Central memory CD8-positive, alpha-beta T cell (primary cell): ENCODE measurements at regions not wholly inside any gene's neighbourhood (a gene's known extent, or its start where the extent isn't known, plus 50 kb on each side); places are given as distances from the start of the nearest gene placed in this dataset.
"Not testable (repeated sequence)": the region's sequence is repeated elsewhere in the genome, so short reads cannot be mapped to it uniquely, and the experiment has no call there.

ENCODE experiments used
- ATAC-seq: fragments of 150-1000 bp; cut with Tn5 transposase; replicated peaks from 2 replicates; pipeline ENCODE4 v1.10.0; 2022; ENCODE audit warnings: mild to moderate bottlenecking, moderate FRiP score, moderate number of reproducible peaks; ENCODE audit not compliant: poor library complexity, severe bottlenecking; ENCODE audit errors: extremely low read depth
- DNase-seq, 2 donors: peaks; one replicate each; pipeline ENCODE4 v3.0.0; 2021; ENCODE audit warnings: low spot score in 2 of 2
- H3K27ac Mint-ChIP-seq: one replicate; pipeline ENCODE4 v1.8.0; 2022; ENCODE audit warnings: low read depth, mild to moderate bottlenecking, moderate library complexity, mixed read lengths
- H3K27me3 Mint-ChIP-seq: one replicate; pipeline ENCODE4 v1.8.0; 2022; ENCODE audit warnings: mixed read lengths
- H3K36me3 Mint-ChIP-seq: one replicate; pipeline ENCODE4 v1.8.0; 2022; ENCODE audit warnings: mild to moderate bottlenecking, moderate library complexity, mixed read lengths; ENCODE audit not compliant: insufficient read depth
- H3K4me1 Mint-ChIP-seq: one replicate; pipeline ENCODE4 v1.8.0; 2022; ENCODE audit warnings: mixed read lengths
- H3K4me3 Mint-ChIP-seq: one replicate; pipeline ENCODE4 v1.8.0; 2022; ENCODE audit warnings: mild to moderate bottlenecking, moderate library complexity, mixed read lengths
- H3K9me3 Mint-ChIP-seq: one replicate; pipeline ENCODE4 v1.8.0; 2022; ENCODE audit warnings: mixed read lengths

- no peaks in the 10 kb centered on the region for H3K4me1 Mint-ChIP-seq
- H3K27me3 Mint-ChIP-seq = no peaks in the 10 kb centered on the region
- ATAC-seq (no peak), DNase-seq (no peak)
- H3K4me3 Mint-ChIP-seq = no peak overlapping the region
- no peak overlapping the region for H3K27ac Mint-ChIP-seq
- H3K9me3 Mint-ChIP-seq = peaks cover 28% of the 10 kb centered on the region
- H3K36me3 Mint-ChIP-seq = no peaks in the 10 kb centered on the region
Measured at GRCh38 chr6:48689498-48689897, 578.5 kb upstream of the PTCHD4 start.

GRCh38 chr6:48678390-48678789 lies 567.4 kb upstream of the PTCHD4 start:
- Mint-ChIP-seq H3K4me1 (no peaks in the 10 kb centered on the region), H3K27ac (no peak overlapping the region)
- ATAC-seq = no peak

GRCh38 chr6:48671505-48671904 lies 560.5 kb upstream of the PTCHD4 start:
- no peaks in the 10 kb centered on the region for H3K27me3 Mint-ChIP-seq
- H3K36me3 Mint-ChIP-seq = no peaks in the 10 kb centered on the region
- H3K4me1 Mint-ChIP-seq = no peaks in the 10 kb centered on the region
- no peak overlapping the region for H3K4me3 Mint-ChIP-seq
- ATAC-seq (no peak), DNase-seq (no peak)
- peaks cover 15% of the 10 kb centered on the region for H3K9me3 Mint-ChIP-seq
- H3K27ac Mint-ChIP-seq = no peak overlapping the region

More at GRCh38 chr6:48678390-48678789, 567.4 kb upstream of the PTCHD4 start:
- Mint-ChIP-seq H3K36me3 (no peaks in the 10 kb centered on the region), H3K27me3 (no peaks in the 10 kb centered on the region), H3K9me3 (peaks cover 8% of the 10 kb centered on the region), H3K4me3 (no peak overlapping the region)
- no peak for DNase-seq

- Mint-ChIP-seq H3K27me3 (no peaks in the 10 kb centered on the region), H3K27ac (no peak overlapping the region), H3K36me3 (no peaks in the 10 kb centered on the region), H3K4me1 (no peaks in the 10 kb centered on the region), H3K4me3 (no peak overlapping the region), H3K9me3 (peaks cover 15% of the 10 kb centered on the region)
- ATAC-seq (no peak), DNase-seq (no peak)
Measured at GRCh38 chr6:48670546-48670945, 559.5 kb upstream of the PTCHD4 start.

- no peaks in the 10 kb centered on the region for H3K36me3 Mint-ChIP-seq
- no peak overlapping the region for H3K27ac Mint-ChIP-seq
- H3K27me3 Mint-ChIP-seq = no peaks in the 10 kb centered on the region
- no peak overlapping the region for H3K4me3 Mint-ChIP-seq
- H3K9me3 Mint-ChIP-seq = peaks cover 15% of the 10 kb centered on the region
- ATAC-seq = no peak
- DNase-seq = no peak
- no peaks in the 10 kb centered on the region for H3K4me1 Mint-ChIP-seq
Measured at GRCh38 chr6:48667797-48668196, 556.8 kb upstream of the PTCHD4 start.

GRCh38 chr6:48664826-48665225 lies 553.8 kb upstream of the PTCHD4 start:
- Mint-ChIP-seq H3K36me3 (no peaks in the 10 kb centered on the region), H3K27ac (no peak overlapping the region), H3K9me3 (peaks cover 9% of the 10 kb centered on the region), H3K27me3 (no peaks in the 10 kb centered on the region), H3K4me1 (no peaks in the 10 kb centered on the region), H3K4me3 (no peak overlapping the region)
- no peak for DNase-seq
- no peak for ATAC-seq

- no peaks in the 10 kb centered on the region for H3K4me1 Mint-ChIP-seq
- DNase-seq (no peak), ATAC-seq (no peak)
- peaks cover 19% of the 10 kb centered on the region for H3K9me3 Mint-ChIP-seq
- no peak overlapping the region for H3K4me3 Mint-ChIP-seq
- no peaks in the 10 kb centered on the region for H3K27me3 Mint-ChIP-seq
- H3K27ac Mint-ChIP-seq = no peak overlapping the region
- no peaks in the 10 kb centered on the region for H3K36me3 Mint-ChIP-seq
Measured at GRCh38 chr6:48658915-48659314, 547.9 kb upstream of the PTCHD4 start.

GRCh38 chr6:48641544-48641943 lies 530.5 kb upstream of the PTCHD4 start:
- no peak for ATAC-seq
- H3K36me3 Mint-ChIP-seq = no peaks in the 10 kb centered on the region
- no peak overlapping the region for H3K27ac Mint-ChIP-seq
- no peak overlapping the region for H3K4me3 Mint-ChIP-seq
- peaks cover 31% of the 10 kb centered on the region for H3K9me3 Mint-ChIP-seq
- no peak for DNase-seq
- H3K4me1 Mint-ChIP-seq = no peaks in the 10 kb centered on the region
- H3K27me3 Mint-ChIP-seq = no peaks in the 10 kb centered on the region

- not testable (repeated sequence) for DNase-seq
Measured at GRCh38 chr6:48638796-48639195, 527.8 kb upstream of the PTCHD4 start.

GRCh38 chr6:48630511-48630910 lies 519.5 kb upstream of the PTCHD4 start:
- Mint-ChIP-seq H3K4me3 (no peak overlapping the region), H3K27ac (no peak overlapping the region), H3K36me3 (no peaks in the 10 kb centered on the region), H3K9me3 (peaks cover 9% of the 10 kb centered on the region), H3K27me3 (no peaks in the 10 kb centered on the region), H3K4me1 (no peaks in the 10 kb centered on the region)
- DNase-seq (no peak), ATAC-seq (no peak)

More at GRCh38 chr6:48638796-48639195, 527.8 kb upstream of the PTCHD4 start:
- not testable (repeated sequence) for H3K27me3 Mint-ChIP-seq, H3K27ac Mint-ChIP-seq, H3K4me1 Mint-ChIP-seq, H3K36me3 Mint-ChIP-seq, H3K4me3 Mint-ChIP-seq, ATAC-seq
- peaks cover 31% of the 10 kb centered on the region for H3K9me3 Mint-ChIP-seq

GRCh38 chr6:48628316-48628715 lies 517.3 kb upstream of the PTCHD4 start:
- DNase-seq (no peak), ATAC-seq (no peak)
- Mint-ChIP-seq H3K4me3 (no peak overlapping the region), H3K4me1 (no peaks in the 10 kb centered on the region), H3K9me3 (peaks cover 16% of the 10 kb centered on the region), H3K27me3 (no peaks in the 10 kb centered on the region), H3K27ac (no peak overlapping the region), H3K36me3 (no peaks in the 10 kb centered on the region)

GRCh38 chr6:48626421-48626820 lies 515.4 kb upstream of the PTCHD4 start:
- Mint-ChIP-seq H3K4me3 (no peak overlapping the region), H3K27ac (no peak overlapping the region), H3K36me3 (no peaks in the 10 kb centered on the region), H3K27me3 (no peaks in the 10 kb centered on the region), H3K4me1 (no peaks in the 10 kb centered on the region), H3K9me3 (peaks cover 13% of the 10 kb centered on the region)
- no peak for DNase-seq
- no peak for ATAC-seq

GRCh38 chr6:48624631-48625030 lies 513.6 kb upstream of the PTCHD4 start:
- H3K27me3 Mint-ChIP-seq = no peaks in the 10 kb centered on the region
- no peak overlapping the region for H3K4me3 Mint-ChIP-seq
- no peaks in the 10 kb centered on the region for H3K4me1 Mint-ChIP-seq
- DNase-seq (no peak), ATAC-seq (no peak)
- H3K9me3 Mint-ChIP-seq = peaks cover 7% of the 10 kb centered on the region
- H3K27ac Mint-ChIP-seq = no peak overlapping the region
- no peaks in the 10 kb centered on the region for H3K36me3 Mint-ChIP-seq

GRCh38 chr6:48619771-48620170 lies 508.8 kb upstream of the PTCHD4 start:
- ATAC-seq (no peak), DNase-seq (no peak)
- no peaks in the 10 kb centered on the region for H3K4me1 Mint-ChIP-seq
- peaks cover 4% of the 10 kb centered on the region for H3K9me3 Mint-ChIP-seq
- H3K27me3 Mint-ChIP-seq = no peaks in the 10 kb centered on the region
- no peak overlapping the region for H3K4me3 Mint-ChIP-seq
- H3K36me3 Mint-ChIP-seq = no peaks in the 10 kb centered on the region
- H3K27ac Mint-ChIP-seq = no peak overlapping the region
